ENCODE measurements at regions not wholly inside any gene's neighbourhood (a gene's known extent, or its start where the extent isn't known, plus 50 kb on each side); places are given as distances from the start of the nearest gene placed in this dataset.
"Not testable (repeated sequence)": the region's sequence is repeated elsewhere in the genome, so short reads cannot be mapped to it uniquely, and the experiment has no call there.

- DNase-seq (ENCODE audit: low spot score) (no peak), FAIRE-seq (no peak), ATAC-seq (no peak)
- Histone ChIP-seq H2AFZ (ENCODE audit: low read length) (no peak overlapping the region), H3K9ac (ENCODE audit: insufficient read depth, low read depth, low read length) (no peak overlapping the region), H3K27ac (ENCODE audit: extremely low read length, insufficient read depth, low read length) (no peak overlapping the region), H3K27me3 (ENCODE audit: control insufficient read depth in 1 of 2, insufficient read depth in 2 of 2, low read length in 2 of 2) (no peaks in the 10 kb centered on the region), H3K4me2 (ENCODE audit: low read depth, low read length) (no peak overlapping the region), H3K4me1 (ENCODE audit: insufficient read depth, low read length) (no peaks in the 10 kb centered on the region), H3K79me2 (ENCODE audit: insufficient read depth, low read length) (no peaks in the 10 kb centered on the region), H4K20me1 (ENCODE audit: insufficient read depth, low read length) (no peaks in the 10 kb centered on the region), H3K9me3 (ENCODE audit: low read length) (peaks cover 7% of the 10 kb centered on the region; the same call in 1 of the 2 replicates), H3K36me3 (replicated peaks in 1 of 2; ENCODE audit: control insufficient read depth in 1 of 2, insufficient read depth in 2 of 2, low read length in 2 of 2) (no peaks in the 10 kb centered on the region), H3K4me3 (replicated peaks in 1 of 3; ENCODE audit: insufficient read depth in 1 of 3, low read depth in 2 of 3, low read length in 3 of 3) (no peak overlapping the region)
- ChIA-PET CTCF (ENCODE audit: low intra/inter-chr PET ratio, low total read pairs) (no interaction called here), POLR2A (no interaction called here)
- intact Hi-C loops (cut with micrococcal nuclease; ENCODE audit: unreplicated experiment) (no loop called here), in situ Hi-C loops (cut with HindIII; ENCODE audit: extremely low pct_ligation_motif_present, low pct_unique_long_range_greater_than_20kb) (no loop called here)
- BruUV-seq (replicated peaks) = no TSS peak
- TF ChIP-seq ZSCAN5A (CRISPR knock-in tag; IDR thresholded peaks at IDR 0.05; ENCODE audit: borderline replicate concordance) = no peak
- no peak for TF ChIP-seq ZMYM4 (CRISPR knock-in tag; IDR thresholded peaks at IDR 0.05)
- TF ChIP-seq ZNF446 (CRISPR knock-in tag; IDR thresholded peaks at IDR 0.05) = no peak
- TF ChIP-seq, protein P1, sequence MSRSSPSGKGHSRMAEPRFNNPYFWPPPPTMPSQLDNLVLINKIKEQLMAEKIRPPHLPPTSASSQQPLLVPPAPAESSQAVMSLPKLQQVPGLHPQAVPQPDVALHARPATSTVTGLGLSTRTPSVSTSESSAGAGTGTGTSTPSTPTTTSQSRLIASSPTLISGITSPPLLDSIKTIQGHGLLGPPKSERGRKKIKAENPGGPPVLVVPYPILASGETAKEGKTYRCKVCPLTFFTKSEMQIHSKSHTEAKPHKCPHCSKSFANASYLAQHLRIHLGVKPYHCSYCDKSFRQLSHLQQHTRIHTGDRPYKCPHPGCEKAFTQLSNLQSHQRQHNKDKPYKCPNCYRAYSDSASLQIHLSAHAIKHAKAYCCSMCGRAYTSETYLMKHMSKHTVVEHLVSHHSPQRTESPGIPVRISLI (CRISPR knock-in tag; IDR thresholded peaks at IDR 0.05; ENCODE audit: borderline replicate concordance) = no peak
- TF ChIP-seq ZFY (CRISPR knock-in tag; IDR thresholded peaks at IDR 0.05) = no peak
- TF ChIP-seq MZF1 (CRISPR knock-in tag; IDR thresholded peaks at IDR 0.05; ENCODE audit: borderline replicate concordance) = no peak
- no peak for TF ChIP-seq ZNF468 (CRISPR knock-in tag; IDR thresholded peaks at IDR 0.05)
- 0% methylated on average over 1 of the region's 1 CpG for WGBS (ENCODE audit: low lambda C conversion rate)
Measured at GRCh38 chr4:45280121-45280520, 553.8 kb upstream of the GNPDA2 start.

- no peaks in the 10 kb centered on the region for H3K79me2 ChIP-seq (ENCODE audit: insufficient read depth, low read length)
- CTCF ChIA-PET (ENCODE audit: low intra/inter-chr PET ratio, low total read pairs) = no interaction called here
- no peaks in the 10 kb centered on the region for H3K27me3 ChIP-seq (ENCODE audit: control insufficient read depth in 1 of 2, insufficient read depth in 2 of 2, low read length in 2 of 2)
- no peak overlapping the region for H3K9ac ChIP-seq (ENCODE audit: insufficient read depth, low read depth, low read length)
- intact Hi-C loops (cut with micrococcal nuclease; ENCODE audit: unreplicated experiment) = no loop called here
- no peaks in the 10 kb centered on the region for H4K20me1 ChIP-seq (ENCODE audit: insufficient read depth, low read length)
- TF ChIP-seq CREB1 (IDR thresholded peaks at IDR 0.05) (peak; percentile 58), CREB1 (CRISPR knock-in tag; IDR thresholded peaks at IDR 0.05) (no peak), TEAD3 (CRISPR knock-in tag; optimal IDR thresholded peaks at IDR 0.05; ENCODE audit: borderline replicate concordance) (no peak)
- no peak overlapping the region for H3K4me2 ChIP-seq (ENCODE audit: low read depth, low read length)
- H3K9me3 ChIP-seq (ENCODE audit: low read length) = peaks cover 14% of the 10 kb centered on the region
- 70% methylated on average over 21 of the region's 21 CpGs for WGBS (ENCODE audit: low lambda C conversion rate)
- no peak overlapping the region for H3K4me3 ChIP-seq (replicated peaks in 1 of 3; ENCODE audit: insufficient read depth in 1 of 3, low read depth in 2 of 3, low read length in 3 of 3)
- no peaks in the 10 kb centered on the region for H3K4me1 ChIP-seq (ENCODE audit: insufficient read depth, low read length)
- in situ Hi-C loops (cut with HindIII; ENCODE audit: extremely low pct_ligation_motif_present, low pct_unique_long_range_greater_than_20kb) = no loop called here
- no peak for ATAC-seq
- BruUV-seq (replicated peaks) = no TSS peak
- POLR2A ChIA-PET = no interaction called here
- H2AFZ ChIP-seq (ENCODE audit: low read length) = no peak overlapping the region
- FAIRE-seq = no peak
- no peak overlapping the region for H3K27ac ChIP-seq (ENCODE audit: extremely low read length, insufficient read depth, low read length)
- DNase-seq (ENCODE audit: low spot score) = no peak
- no peaks in the 10 kb centered on the region for H3K36me3 ChIP-seq (replicated peaks in 1 of 2; ENCODE audit: control insufficient read depth in 1 of 2, insufficient read depth in 2 of 2, low read length in 2 of 2)
Measured at GRCh38 chr4:45275862-45276261, 549.5 kb upstream of the GNPDA2 start.

DNA sequence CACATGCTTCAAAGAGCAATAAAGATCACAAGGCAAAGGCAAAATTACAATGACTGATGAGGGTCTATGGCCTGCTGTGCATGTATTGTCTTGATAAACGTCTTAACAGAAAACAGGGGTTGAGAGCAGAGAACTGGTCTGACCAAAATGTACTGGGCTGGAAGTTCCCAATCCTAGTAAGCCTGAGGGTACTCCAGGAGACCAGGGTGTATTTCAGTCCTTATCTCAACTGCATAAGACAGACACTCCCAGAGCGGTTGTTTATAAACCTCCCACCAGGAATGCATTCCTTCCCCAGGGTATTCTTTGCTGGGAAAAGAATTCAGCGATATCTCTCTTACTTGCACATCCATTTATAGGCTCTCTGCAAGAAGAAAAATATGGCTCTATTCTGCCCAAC lies 521.8 kb upstream of the GNPDA2 start:
- DNase-seq (ENCODE audit: low spot score); H3K9ac ChIP-seq (ENCODE audit: insufficient read depth, low read depth, low read length); BruUV-seq (replicated peaks); H4K20me1 ChIP-seq (ENCODE audit: insufficient read depth, low read length); H2AFZ ChIP-seq (ENCODE audit: low read length); H3K27me3 ChIP-seq (ENCODE audit: control insufficient read depth in 1 of 2, insufficient read depth in 2 of 2, low read length in 2 of 2); H3K4me3 ChIP-seq (replicated peaks in 1 of 3; ENCODE audit: insufficient read depth in 1 of 3, low read depth in 2 of 3, low read length in 3 of 3); ATAC-seq; H3K4me2 ChIP-seq (ENCODE audit: low read depth, low read length); in situ Hi-C loops (cut with HindIII; ENCODE audit: extremely low pct_ligation_motif_present, low pct_unique_long_range_greater_than_20kb); intact Hi-C loops (cut with micrococcal nuclease; ENCODE audit: unreplicated experiment); H3K79me2 ChIP-seq (ENCODE audit: insufficient read depth, low read length); H3K4me1 ChIP-seq (ENCODE audit: insufficient read depth, low read length); H3K27ac ChIP-seq (ENCODE audit: extremely low read length, insufficient read depth, low read length); POLR2A ChIA-PET; H3K36me3 ChIP-seq (replicated peaks in 1 of 2; ENCODE audit: control insufficient read depth in 1 of 2, insufficient read depth in 2 of 2, low read length in 2 of 2); CTCF ChIA-PET (ENCODE audit: low intra/inter-chr PET ratio, low total read pairs); FAIRE-seq: not testable (repeated sequence)
- peaks cover 36% of the 10 kb centered on the region for H3K9me3 ChIP-seq (ENCODE audit: low read length)
- WGBS (ENCODE audit: low lambda C conversion rate) = 0% methylated on average over 3 of the region's 3 CpGs

All from HepG2 (cell line).